GM19468 (cell line): ENCODE measurements at regions not wholly inside any gene's neighbourhood (a gene's known extent, or its start where the extent isn't known, plus 50 kb on each side); places are given as distances from the start of the nearest gene placed in this dataset.

ENCODE experiments used
- ATAC-seq: cut with Tn5 transposase; IDR thresholded peaks from one replicate; pipeline ENCODE4 v1.9.1; 2021; ENCODE audit warnings: mild to moderate bottlenecking, moderate library complexity, moderate number of reproducible peaks; ENCODE audit not compliant: unreplicated experiment; ENCODE audit errors: extremely low read depth

DNA sequence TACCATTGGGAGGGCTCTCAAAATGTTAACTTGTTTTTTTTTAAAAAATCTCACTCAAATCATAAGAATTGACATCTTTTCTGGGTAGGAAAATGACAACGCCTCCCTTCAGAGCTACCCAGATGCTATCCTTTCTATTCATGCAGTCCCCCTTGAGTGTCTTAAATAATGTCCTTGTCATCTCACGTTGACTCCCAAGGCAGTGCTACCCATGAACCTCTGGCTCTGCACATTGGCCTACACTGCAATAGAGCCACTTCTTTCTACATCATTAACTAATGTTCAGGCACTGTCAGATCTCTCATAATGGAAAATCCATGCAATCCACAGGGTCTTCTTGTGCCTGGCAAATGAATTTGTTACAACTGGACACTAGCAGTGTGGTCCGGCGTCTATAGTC is 569.8 kb upstream of the ZFHX3 start:
- no peak for ATAC-seq

GRCh38 chr16:73616770-73617169 is 568.8 kb upstream of the ZFHX3 start:
- ATAC-seq = no peak

DNA sequence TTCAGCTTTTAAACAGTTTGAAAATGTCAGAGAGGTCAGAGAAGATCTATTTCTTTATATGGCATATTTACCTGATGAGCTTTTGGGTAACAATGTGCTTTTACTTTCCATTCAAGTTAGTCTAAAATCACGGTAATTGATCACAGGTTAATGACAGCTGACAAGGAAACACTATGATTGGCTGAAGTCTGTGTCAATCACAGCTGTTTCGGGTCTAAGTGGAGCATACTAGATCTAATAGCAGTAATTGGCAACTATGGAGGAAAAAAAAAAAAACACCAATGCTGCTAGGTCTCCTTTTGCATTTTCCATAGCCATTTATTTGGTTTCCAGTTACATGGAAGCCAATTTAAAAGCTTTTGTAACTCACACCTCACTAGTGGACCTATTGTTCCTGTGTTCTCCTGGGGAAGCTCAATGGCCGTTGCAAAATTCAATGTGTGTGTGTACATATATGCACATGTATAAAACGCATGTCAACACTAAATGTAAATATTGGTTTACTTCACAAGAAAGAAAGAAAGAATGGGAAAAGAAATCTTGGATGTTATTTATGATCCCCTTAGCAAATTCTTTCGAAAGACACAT is 568.3 kb upstream of the ZFHX3 start:
- no peak for ATAC-seq

DNA sequence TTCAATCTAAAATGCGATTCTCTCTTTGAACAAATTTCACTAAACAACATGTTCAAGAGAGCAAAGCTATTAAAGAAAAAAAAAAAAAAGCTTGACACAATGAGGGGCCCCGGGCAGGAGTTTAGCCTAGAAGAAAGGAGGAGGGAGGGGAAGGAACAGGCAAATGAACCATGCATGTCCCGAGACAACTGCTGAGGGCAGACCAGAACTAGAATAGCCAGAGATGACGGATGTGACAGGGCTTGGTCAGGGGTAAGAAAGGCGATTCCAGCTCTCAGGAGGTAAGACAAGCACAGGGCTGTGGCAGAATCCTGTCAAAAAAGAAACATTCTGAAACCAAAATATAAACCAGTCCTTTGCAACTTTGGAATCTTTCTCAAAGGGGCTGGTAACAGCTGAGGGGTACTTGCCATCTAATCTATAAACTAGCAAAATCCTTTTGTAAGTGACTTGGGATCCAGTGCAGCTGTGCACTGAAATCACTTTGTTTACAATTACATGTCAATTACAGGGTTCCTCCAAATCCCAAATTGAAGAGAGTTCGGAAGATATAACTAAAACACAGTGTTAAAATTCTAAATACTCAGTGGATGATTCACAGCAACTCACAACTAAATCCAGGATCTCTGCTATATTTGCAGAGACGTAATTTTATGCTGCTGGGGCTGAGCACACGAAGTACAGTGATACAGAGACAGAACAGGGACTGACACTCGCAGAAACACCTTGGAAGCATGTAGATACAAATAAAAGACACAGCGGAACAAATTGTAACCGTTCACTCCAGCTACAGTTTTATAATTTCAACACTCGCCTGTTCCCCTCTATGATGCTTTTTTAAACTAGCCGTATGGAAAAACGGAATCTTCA is 567.4 kb upstream of the ZFHX3 start:
- no peak for ATAC-seq

DNA sequence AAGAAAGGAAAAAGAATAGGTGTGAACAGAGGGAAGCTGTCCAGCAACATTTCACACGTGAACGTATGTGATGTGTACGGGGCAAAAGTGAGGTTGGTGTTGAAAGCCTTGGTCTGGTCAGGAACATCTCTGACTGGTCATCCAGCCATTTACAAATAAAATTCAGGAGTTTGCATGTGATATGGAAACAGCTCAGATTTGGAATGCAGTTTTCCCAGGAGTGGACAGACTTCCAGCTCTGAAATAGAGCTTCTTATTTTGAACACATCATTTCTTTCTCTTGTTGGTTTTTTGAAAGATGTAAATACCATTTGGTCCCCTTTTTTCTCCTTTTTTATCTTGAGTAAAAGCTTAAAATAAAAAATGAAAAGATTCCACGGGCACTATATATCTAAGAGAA is 566.2 kb upstream of the ZFHX3 start:
- no peak for ATAC-seq

GRCh38 chr16:73610605-73611156 is 562.8 kb upstream of the ZFHX3 start:
- ATAC-seq = no peak

DNA sequence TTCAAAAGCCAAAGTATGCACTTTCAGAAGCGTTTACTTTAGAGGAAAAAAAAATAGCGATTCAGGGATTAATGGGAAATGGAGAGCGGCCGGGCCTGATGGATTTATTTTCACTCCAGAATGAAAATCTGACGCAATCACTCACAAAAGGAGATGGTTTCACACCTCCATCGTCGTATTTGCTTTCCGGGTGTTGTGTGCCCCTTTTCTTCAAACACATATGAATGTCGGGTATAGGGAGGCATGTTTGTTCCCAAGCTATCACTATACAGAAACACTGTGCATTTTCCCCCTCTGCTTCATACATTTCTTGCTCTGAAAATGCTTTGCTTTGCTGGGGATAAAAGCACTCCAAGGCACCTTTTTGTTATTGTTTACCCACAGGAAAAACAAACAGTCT is 562.2 kb upstream of the ZFHX3 start:
- no peak for ATAC-seq

DNA sequence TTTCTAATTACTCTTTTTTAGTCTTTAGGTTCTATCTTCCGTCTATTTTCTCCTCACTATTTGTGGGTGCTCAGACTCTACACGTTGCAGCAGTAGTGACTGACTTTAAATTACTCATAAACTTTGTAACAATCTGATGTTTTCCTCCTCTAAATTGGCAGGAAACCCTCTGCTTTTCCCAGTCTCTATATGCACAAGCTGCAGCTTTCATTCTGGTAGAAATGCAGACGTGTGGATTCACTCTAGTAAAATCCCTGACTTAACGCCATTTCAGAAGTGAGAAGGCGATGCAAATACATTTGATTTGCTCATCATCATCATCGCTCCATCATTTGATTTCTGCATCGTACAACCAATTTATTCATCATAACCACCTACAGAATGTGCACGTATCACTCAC is 561.0 kb upstream of the ZFHX3 start:
- ATAC-seq = no peak

GRCh38 chr16:73605309-73605708 is 557.4 kb upstream of the ZFHX3 start:
- no peak for ATAC-seq

- ATAC-seq = no peak
These were observed 554.0 kb upstream of the ZFHX3 start for GRCh38 chr16:73601911-73602310.

DNA sequence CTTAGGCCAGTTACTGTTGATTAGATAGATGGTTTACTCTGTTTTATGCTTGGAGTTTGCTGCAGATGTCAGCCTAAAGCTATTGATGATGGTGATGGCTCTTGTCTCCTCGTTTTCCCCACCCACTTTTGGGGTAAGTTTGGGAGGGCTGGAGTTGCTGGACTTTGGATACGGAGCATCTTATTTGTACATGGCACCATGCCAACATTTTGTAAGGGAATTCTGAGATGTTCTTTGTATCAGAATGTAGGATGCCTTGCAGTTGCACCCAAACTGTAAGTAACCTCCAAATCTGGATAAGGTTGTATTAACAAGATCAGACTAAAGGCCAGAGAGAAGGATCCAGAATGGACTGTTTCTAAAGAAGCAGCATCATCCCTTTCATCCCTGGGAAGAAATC is 551.9 kb upstream of the ZFHX3 start:
- no peak for ATAC-seq

DNA sequence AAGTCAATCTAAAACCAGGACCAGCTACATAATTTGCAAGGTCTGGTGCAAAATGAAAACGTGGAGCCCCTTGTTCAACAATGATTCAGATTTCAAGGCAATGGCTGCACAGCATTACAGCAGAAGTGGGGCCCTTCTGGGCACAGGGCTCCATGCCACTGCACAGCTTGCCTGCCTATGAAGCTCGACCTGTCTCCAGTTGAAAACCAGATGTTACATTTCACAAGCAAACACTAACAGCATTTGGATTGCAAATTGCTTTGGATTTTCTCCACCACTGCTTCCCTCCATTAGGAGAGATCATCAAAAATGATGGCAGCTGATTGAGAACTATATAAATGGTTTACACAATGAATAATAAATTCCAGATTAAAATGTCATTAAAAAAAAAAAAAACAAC is 551.4 kb upstream of the ZFHX3 start:
- no peak for ATAC-seq

GRCh38 chr16:73584157-73584556 is 536.2 kb upstream of the ZFHX3 start:
- no peak for ATAC-seq

DNA sequence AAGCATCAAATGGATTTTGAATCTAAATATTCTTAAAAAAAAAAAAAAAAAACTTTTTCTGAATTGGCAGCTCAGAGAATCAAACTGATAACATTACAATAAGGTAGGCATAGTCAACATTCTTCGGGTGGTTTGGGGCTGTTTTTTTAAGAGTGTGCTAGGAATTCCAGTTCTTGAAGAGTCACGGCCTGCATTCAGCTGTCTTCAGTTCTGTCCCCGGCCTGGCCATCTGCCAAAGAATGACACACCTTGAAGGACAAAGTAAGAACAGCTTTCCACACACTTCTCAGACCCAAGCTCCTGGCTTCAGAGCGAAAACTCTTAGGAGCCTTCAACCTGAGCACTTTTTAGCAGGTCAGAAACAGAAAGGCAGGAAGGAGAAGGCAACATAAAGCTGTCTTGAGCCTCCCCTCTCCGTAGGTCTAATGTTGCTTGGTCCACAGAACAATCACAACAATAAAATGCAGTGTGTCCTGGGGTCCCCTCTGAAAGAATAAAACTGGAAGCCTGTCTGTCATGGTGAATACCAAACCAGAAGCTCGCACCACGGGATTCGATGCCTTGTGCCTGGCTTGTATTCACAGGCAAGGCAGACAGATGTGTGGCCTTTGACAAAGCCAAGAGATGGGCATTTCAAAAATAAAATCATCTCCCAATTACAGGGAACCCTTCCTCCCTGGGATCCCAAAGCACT is 524.4 kb upstream of the ZFHX3 start:
- no peak for ATAC-seq

DNA sequence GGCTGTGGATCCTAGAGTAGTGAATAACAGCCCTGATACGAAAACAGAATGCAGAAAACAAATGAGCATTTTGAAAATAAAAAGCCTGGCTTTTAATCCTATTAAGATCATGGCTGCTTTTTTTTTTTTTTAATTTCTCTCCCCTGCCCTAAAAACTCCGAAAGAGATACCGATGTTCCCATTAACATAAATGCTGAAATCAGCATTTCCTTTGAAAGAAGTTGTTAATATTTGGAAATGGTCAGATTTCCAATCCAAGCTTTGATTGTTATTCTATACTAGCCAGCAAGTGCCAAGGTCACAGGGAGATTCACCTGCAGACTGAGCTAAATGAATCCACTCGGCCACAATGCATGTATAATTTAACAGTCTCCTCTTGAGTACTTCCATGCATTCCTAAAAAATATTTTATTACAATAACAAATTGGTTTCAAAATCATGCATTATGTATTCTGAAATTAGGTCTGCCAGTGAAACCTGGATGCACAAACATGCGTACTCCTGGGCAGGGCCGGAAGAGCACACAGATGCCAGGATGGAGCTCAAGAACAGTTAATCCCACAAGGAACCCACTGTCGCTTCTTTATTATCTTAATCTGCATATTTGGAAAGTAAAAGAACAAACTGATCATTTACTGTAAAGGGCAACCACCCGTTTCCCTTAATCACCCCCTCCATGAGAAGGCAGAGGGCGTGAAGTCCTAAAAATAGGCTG is 521.5 kb upstream of the ZFHX3 start:
- no peak for ATAC-seq

- no peak for ATAC-seq
These were observed 520.8 kb upstream of the ZFHX3 start for GRCh38 chr16:73568769-73569168.

- ATAC-seq = no peak
These were observed 518.0 kb upstream of the ZFHX3 start for GRCh38 chr16:73565925-73566324.

- ATAC-seq = no peak
These were observed 517.3 kb upstream of the ZFHX3 start for GRCh38 chr16:73565263-73565662.

DNA sequence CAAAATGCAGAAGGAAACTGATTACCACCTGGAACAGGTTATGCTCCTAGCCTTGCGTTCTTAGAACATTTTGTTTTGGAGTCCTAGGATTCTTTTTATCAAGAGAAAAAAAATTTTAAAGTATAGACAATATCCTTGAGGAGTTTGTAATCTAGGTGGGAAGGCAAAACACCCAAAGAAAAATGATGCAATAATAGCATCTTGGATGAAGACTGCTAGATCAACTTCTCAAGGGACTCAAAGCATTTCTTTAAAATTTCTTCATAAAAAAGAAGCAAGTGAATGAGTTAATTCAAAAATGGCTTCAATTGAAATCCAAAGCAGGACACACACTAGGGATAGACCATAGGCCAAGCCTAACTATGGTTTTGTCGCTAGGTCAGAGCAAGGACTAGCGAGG is 515.8 kb upstream of the ZFHX3 start:
- ATAC-seq = no peak

DNA sequence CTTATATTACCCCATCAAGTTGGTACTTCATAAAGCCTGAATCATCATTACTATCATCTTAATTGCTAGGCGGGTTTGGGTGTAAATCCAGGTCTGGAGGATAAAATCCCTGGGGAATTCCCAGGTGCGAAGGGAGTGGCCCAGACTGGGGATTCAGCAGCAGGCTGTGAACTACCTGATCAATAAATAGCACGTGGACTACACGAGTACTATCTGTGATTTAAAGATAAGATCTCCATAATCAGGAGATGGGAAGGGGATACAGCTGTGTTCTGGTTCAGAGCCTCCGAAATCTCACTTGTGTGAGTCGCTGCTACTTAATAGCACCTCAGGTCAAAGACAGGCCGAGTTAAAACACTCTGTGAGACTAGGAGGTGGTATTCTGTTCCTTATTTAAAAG is 512.6 kb upstream of the ZFHX3 start:
- no peak for ATAC-seq
